NOMO-1 treated with dmso at 0.1 percent for 144 hours (cell line): ENCODE measurements at regions not wholly inside any gene's neighbourhood (a gene's known extent, or its start where the extent isn't known, plus 50 kb on each side); places are given as distances from the start of the nearest gene placed in this dataset.
"Not testable (repeated sequence)": the region's sequence is repeated elsewhere in the genome, so short reads cannot be mapped to it uniquely, and the experiment has no call there.

ENCODE experiments used
- DNase-seq: peaks from one replicate; lab custom pipeline; 2025; ENCODE audit not compliant: unreplicated experiment; lab: John Stamatoyannopoulos, UW

GRCh38 chr1:80629304-80629837 is 1171.4 kb upstream of the ADGRL2 start:
- no peak for DNase-seq

- no peak for DNase-seq
These were observed 1176.1 kb upstream of the ADGRL2 start for GRCh38 chr1:80624682-80625081.

GRCh38 chr1:80607064-80607463 is 1193.7 kb upstream of the ADGRL2 start:
- no peak for DNase-seq

GRCh38 chr1:80594013-80594412 is 1206.7 kb upstream of the ADGRL2 start:
- no peak for DNase-seq

- no peak for DNase-seq
These were observed 1207.5 kb upstream of the ADGRL2 start for GRCh38 chr1:80593197-80593596.

- DNase-seq: no peak
These were observed 1217.8 kb upstream of the ADGRL2 start for GRCh38 chr1:80582980-80583379.

GRCh38 chr1:80579055-80579454 is 1221.7 kb upstream of the ADGRL2 start:
- DNase-seq: no peak

GRCh38 chr1:80566867-80567266 is 1233.9 kb upstream of the ADGRL2 start:
- DNase-seq: no peak

GRCh38 chr1:80566123-80566522 is 1234.6 kb upstream of the ADGRL2 start:
- no peak for DNase-seq

- no peak for DNase-seq
These were observed 1235.3 kb upstream of the ADGRL2 start for GRCh38 chr1:80565406-80565805.

GRCh38 chr1:80542231-80542630 is 1258.5 kb upstream of the ADGRL2 start:
- DNase-seq: no peak

GRCh38 chr1:80540596-80540995 is 1260.1 kb upstream of the ADGRL2 start:
- no peak for DNase-seq

- no peak for DNase-seq
These were observed 1260.6 kb upstream of the ADGRL2 start for GRCh38 chr1:80540149-80540548.

GRCh38 chr1:80539298-80539697 is 1261.4 kb upstream of the ADGRL2 start:
- not testable (repeated sequence) for DNase-seq

- DNase-seq: no peak
These were observed 1264.3 kb upstream of the ADGRL2 start for GRCh38 chr1:80536461-80536860.

GRCh38 chr1:80535466-80535865 is 1265.3 kb upstream of the ADGRL2 start:
- DNase-seq: no peak

- no peak for DNase-seq
These were observed 1266.0 kb upstream of the ADGRL2 start for GRCh38 chr1:80534606-80535360.

- DNase-seq: no peak
These were observed 1266.9 kb upstream of the ADGRL2 start for GRCh38 chr1:80533775-80534334.

- DNase-seq: no peak
These were observed 1267.6 kb upstream of the ADGRL2 start for GRCh38 chr1:80533093-80533492.

GRCh38 chr1:80531182-80531581 is 1269.6 kb upstream of the ADGRL2 start:
- no peak for DNase-seq

GRCh38 chr1:80529546-80529945 is 1271.2 kb upstream of the ADGRL2 start:
- no peak for DNase-seq

GRCh38 chr1:80523861-80524260 is 1276.9 kb upstream of the ADGRL2 start:
- peak; percentile 10 for DNase-seq

- DNase-seq: not testable (repeated sequence)
These were observed 1277.7 kb upstream of the ADGRL2 start for GRCh38 chr1:80523071-80523470.
